Ureter (tissue), 1 donor: ENCODE measurements at regions not wholly inside any gene's neighbourhood (a gene's known extent, or its start where the extent isn't known, plus 50 kb on each side); places are given as distances from the start of the nearest gene placed in this dataset.

Source experiments
- DNase-seq: peaks from one replicate; pipeline ENCODE4 v3.0.0-alpha.2; 2020; ENCODE audit warnings: low spot score
- donor health status: DM: yes; HTN: yes; CAD: no.

GRCh38 chr9:134272302-134273023, 53.8 kb upstream of the RXRA start:
- DNase-seq: no peak

GRCh38 chr9:134273647-134274046, 52.6 kb upstream of the RXRA start:
- no peak for DNase-seq

DNA sequence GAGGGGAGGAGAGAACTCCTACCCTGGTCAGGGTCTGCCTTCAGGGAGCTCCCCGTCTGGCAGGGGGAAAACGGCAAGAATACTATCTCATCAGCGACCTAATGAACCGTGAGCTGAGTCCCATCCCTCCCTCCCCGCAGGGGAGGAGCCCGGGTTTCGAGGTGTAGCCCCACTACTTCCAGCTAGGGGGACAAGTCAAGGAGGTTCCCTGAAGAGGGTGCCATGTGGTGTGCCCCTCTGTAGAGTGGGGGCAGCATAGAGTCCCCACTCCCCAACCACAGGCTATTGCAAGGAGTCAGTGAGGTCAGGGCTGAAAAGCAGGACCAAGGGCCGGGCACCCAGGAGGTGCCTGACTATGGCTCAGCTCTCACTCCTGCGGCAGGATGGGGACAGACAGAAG, 50.9 kb upstream of the RXRA start:
- DNase-seq: no peak

- DNase-seq: no peak
Observed at GRCh38 chr9:134276453-134277245, 49.6 kb upstream of the RXRA start.
